ENCODE measurements at regions not wholly inside any gene's neighbourhood (a gene's known extent, or its start where the extent isn't known, plus 50 kb on each side); places are given as distances from the start of the nearest gene placed in this dataset.
"Not testable (repeated sequence)": the region's sequence is repeated elsewhere in the genome, so short reads cannot be mapped to it uniquely, and the experiment has no call there.

DNA sequence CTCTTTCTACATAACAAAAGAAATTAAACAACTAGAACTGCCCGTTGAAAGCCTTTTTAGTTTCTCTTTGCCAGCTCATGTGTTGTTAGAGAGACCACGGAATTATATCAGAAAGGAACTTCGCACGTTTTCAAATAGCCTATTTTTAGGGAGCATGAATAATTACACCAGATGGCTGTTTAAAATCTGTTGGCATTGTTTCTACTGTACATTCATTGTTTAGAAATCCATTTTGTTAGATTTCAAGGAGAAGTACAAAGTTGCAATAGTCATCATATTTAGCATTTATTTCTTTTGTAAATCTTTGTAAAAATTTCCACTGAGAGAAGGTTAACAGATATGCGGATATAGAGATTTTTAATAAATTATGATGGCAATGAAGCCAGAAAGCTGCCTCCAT, 403.0 kb upstream of the HS3ST1 start:
- no peak for DNase-seq (ENCODE audit: low read depth in 4 of 4, low spot score in 2 of 4)

DNA sequence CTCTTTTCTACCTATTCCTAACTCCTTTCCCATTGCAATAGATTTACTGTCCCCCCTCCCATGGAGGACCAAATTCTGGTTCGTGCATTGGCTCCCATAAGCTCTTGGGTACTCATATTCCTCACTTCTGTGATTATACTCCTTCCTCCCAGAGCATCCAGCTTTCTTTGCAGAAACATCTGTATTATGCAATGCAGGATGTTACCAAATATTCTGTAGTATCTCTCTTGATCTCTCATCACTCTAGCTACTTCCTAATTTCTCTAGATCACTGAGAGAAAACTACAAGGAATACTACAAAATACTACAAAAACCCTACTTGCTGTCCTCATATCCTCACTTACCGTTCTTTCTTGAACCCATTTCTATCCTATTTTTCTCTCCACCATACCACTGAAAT, 395.9 kb upstream of the HS3ST1 start:
- no peak for DNase-seq (ENCODE audit: low read depth in 4 of 4, low spot score in 2 of 4)

- no peak for DNase-seq (ENCODE audit: low read depth in 4 of 4, low spot score in 2 of 4)
Measured at GRCh38 chr4:11821772-11822430, 393.2 kb upstream of the HS3ST1 start.

DNA sequence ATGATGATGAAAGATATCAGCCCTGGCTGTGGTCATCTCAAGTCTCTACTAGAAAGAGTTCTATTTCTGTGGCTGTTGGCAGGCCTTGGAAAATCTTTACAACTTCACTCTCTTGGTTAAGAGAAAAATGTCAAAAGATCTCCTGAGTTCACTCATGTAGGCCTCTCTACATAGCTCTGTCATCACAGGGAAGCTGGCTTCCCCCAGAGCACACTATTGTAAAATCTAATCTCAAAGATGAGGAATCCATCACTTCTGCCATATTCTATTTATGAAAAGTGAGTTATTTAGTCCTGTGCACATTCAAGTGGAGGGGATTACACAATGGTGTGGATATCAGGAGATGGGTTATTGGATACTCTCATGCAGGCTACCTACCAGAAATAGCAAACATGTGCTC, 388.4 kb upstream of the HS3ST1 start:
- no peak for DNase-seq (ENCODE audit: low read depth in 4 of 4, low spot score in 2 of 4)

DNA sequence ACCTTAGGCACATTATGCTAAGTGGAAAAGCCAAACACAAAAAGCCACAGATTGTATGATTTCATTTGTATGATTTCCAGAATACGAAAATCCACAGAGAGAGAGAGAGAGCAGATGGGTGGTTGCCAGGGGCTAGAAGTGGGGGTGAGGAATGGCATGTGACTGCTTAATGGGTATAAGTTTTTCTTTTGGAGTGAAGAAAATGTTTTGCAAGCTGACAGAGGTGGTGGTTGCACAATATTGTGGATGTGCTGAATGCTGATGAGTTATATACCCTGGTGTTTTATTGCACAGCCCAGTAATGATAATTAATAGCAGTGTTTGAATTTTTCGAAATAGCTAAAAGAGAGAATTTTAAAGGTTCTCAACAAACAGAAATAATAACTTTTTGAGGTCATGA, 386.1 kb upstream of the HS3ST1 start:
- DNase-seq (ENCODE audit: low read depth in 4 of 4, low spot score in 2 of 4), result no peak

DNA sequence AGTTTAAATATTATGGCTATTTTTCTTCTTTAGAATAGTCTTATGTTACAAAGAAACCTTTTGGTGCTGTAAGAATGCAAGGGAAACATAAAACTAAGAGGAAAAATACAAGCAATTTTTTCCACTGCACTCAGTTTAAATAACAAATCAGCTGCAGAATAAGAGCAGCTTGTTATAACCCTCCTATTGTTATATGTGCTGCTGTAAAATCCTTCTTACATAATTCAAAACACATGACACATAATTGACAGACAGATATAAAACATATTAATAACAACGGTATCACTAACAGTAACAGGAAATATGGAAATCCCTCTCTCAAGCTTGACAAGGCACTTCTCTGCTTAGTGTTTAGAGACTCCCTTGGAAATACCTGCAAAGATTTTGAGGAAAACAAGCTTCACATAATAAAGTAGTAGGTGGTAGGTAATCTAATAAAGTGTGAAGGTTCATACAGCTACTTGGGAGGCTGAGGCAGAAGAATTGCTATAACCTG, 385.3 kb upstream of the HS3ST1 start:
- no peak for DNase-seq (ENCODE audit: low read depth in 4 of 4, low spot score in 2 of 4)

- DNase-seq (ENCODE audit: low read depth in 4 of 4, low spot score in 2 of 4), result not testable (repeated sequence)
Measured at GRCh38 chr4:11811521-11811920, 382.8 kb upstream of the HS3ST1 start.

GRCh38 chr4:11805842-11806241, 377.1 kb upstream of the HS3ST1 start:
- DNase-seq (ENCODE audit: low read depth in 4 of 4, low spot score in 2 of 4), result peak in 1 of 4 donors; percentile 2

GRCh38 chr4:11801466-11802446, 373.1 kb upstream of the HS3ST1 start:
- no peak for DNase-seq (ENCODE audit: low read depth in 4 of 4, low spot score in 2 of 4)

- DNase-seq (ENCODE audit: low read depth in 4 of 4, low spot score in 2 of 4), result no peak
Measured at GRCh38 chr4:11799196-11799595, 370.5 kb upstream of the HS3ST1 start.

GRCh38 chr4:11791797-11792196, 363.1 kb upstream of the HS3ST1 start:
- no peak for DNase-seq (ENCODE audit: low read depth in 4 of 4, low spot score in 2 of 4)

DNA sequence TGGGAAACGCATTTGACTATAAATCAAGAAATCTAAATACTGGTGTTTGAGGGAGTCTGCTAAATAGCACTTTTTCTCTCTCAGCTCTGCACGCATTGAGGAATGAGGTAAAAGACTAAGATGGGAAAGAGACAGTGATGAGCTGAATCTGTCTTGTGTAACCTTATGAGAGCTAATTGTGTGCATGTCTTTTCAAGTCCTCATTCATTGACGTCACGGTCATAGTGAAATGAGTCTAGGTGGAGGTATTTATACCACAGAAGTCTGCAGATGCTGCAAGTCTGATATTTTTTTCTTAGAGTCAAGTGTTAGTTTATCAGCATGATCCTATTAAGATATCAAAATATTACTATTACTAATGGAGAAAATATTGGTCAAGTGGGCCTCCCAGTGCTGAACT, 361.5 kb upstream of the HS3ST1 start:
- no peak for DNase-seq (ENCODE audit: low read depth in 4 of 4, low spot score in 2 of 4)

DNA sequence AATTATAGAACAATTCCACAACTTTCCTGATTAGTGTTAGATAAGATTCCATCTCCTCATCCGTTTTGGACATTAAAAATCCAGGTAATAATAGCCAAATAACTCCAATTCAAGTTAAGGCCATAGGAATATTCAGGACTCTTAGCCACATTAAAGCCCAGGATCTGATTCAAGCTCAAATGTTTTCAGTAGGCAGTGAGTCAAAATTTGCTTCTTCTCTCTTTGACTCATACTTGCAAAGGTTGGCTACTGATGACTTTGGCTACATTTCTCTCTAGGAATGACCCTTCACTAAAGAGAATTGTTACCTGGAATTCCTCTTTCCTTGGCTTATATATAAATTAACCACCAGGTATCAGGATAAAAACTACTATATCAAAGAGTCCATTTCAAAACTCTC, 354.9 kb upstream of the HS3ST1 start:
- DNase-seq (ENCODE audit: low read depth in 4 of 4, low spot score in 2 of 4), result no peak

DNA sequence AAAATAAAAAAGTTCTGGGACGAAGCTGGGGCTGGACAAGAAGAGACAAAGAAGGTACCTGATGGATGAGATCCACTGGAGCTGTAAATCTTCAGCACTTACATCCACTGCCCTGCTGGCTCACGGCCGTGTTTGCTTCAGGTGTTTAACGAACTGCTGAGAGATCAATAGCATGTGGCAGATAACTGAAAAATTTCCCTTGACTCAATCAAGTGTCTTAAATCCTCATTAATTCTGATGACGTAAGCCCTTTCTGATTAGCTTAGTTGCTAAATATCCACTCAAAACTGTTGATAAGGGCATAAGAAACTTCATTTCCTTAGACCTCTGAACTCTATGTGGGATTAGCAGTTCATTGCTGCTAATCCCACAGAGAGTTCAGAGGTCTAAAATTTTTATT, 354.2 kb upstream of the HS3ST1 start:
- no peak for DNase-seq (ENCODE audit: low read depth in 4 of 4, low spot score in 2 of 4)

DNA sequence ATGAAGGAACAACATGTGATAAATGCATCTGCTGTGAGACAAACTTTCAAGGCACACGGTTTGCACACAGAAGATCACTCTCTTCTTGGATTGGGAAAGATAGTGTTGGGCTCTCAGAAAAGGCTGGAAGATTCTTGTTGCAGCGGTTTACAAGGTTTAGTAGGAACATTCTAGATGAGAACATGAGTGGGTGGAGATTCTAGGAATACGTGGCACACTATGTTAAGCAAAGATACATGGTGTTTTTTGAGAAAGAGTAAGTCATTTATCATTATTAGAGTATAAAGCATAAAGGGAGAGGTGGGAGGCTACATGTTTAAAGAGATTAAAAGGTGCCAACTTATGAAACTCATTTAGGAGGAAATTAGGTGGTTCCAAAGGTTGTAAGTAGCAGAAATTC, 348.8 kb upstream of the HS3ST1 start:
- DNase-seq (ENCODE audit: low read depth in 4 of 4, low spot score in 2 of 4), result no peak

DNA sequence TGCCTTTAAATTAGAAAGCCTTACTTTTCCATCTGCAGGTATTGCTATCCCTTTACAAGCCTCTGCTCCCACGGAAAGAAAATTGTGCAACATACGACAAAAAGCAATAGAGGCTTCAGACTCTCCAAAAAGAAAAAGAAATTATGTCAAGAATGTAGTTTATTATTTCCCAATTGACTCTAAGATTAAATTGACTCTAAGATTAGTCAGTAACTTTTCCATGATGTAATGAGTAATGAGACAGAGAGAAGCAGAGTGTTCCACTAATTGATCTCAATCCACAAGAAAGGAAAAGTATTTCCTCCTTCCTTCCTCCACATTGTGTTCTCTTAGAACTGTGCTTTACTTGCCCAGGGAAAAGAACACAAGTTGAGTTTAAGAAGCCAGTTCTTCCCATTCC, 345.7 kb upstream of the HS3ST1 start:
- DNase-seq (ENCODE audit: low read depth in 4 of 4, low spot score in 2 of 4), result no peak

DNA sequence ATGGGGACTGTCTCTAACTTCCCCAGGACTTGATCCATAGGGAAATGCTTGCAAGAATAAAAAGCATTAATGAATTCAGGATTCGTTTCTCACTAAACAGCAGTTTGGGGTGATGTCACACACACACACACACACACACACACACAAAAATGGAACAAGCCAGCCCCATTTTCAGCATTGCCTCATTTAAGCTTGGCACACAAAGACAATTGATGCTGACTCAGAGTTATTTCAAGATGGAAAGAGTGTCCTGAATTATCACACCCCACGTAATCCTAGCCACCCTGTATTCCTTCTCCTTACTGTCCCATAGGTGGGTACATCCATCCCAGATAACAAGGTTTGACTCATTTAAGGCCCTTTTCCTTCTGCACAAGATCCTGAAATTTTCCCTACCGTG, 345.1 kb upstream of the HS3ST1 start:
- DNase-seq (ENCODE audit: low read depth in 4 of 4, low spot score in 2 of 4), result no peak

- no peak for DNase-seq (ENCODE audit: low read depth in 4 of 4, low spot score in 2 of 4)
Measured at GRCh38 chr4:11769434-11769833, 340.7 kb upstream of the HS3ST1 start.

GRCh38 chr4:11768251-11768972, 339.7 kb upstream of the HS3ST1 start:
- no peak for DNase-seq (ENCODE audit: low read depth in 4 of 4, low spot score in 2 of 4)

- DNase-seq (ENCODE audit: low read depth in 4 of 4, low spot score in 2 of 4), result peak in 1 of 4 donors; percentile 19
Measured at GRCh38 chr4:11765849-11766453, 337.3 kb upstream of the HS3ST1 start.

Data from left renal cortex interstitium (tissue), 4 donors.